Liver (tissue), 7 donors: ENCODE measurements at regions not wholly inside any gene's neighbourhood (a gene's known extent, or its start where the extent isn't known, plus 50 kb on each side); places are given as distances from the start of the nearest gene placed in this dataset.

Source experiments
- DNase-seq: peaks from one replicate; pipeline ENCODE4 v3.0.0-alpha.2; 2017; ENCODE audit warnings: low spot score
- H3K27ac ChIP-seq, 2 donors: one replicate each; pipeline ENCODE4 v1.7.0; 2013; ENCODE audit warnings: inconsistent platforms in 2 of 2, low read length in 2 of 2, control low read depth in 1 of 2, low read depth in 1 of 2, mild to moderate bottlenecking in 1 of 2
- H3K27me3 ChIP-seq, 4 donors: one replicate each; pipeline versions ENCODE4 v1.6.1 to v1.7.0; 2013; ENCODE audit warnings: low read length in 3 of 4, inconsistent platforms in 1 of 4, mild to moderate bottlenecking in 1 of 4, moderate library complexity in 1 of 4; ENCODE audit not compliant: control insufficient read depth in 4 of 4, insufficient read depth in 4 of 4
- H3K36me3 ChIP-seq, 4 donors: one replicate each; pipeline versions ENCODE4 v1.6.1 to v1.7.0; 2013; ENCODE audit warnings: low read length in 3 of 4, mild to moderate bottlenecking in 3 of 4, low read depth in 1 of 4, moderate library complexity in 1 of 4; ENCODE audit not compliant: control insufficient read depth in 4 of 4, insufficient read depth in 3 of 4
- H3K4me1 ChIP-seq, 4 donors: one replicate each; pipeline versions ENCODE4 v1.6.1 to v1.7.0; 2013; ENCODE audit warnings: low read length in 3 of 4, mild to moderate bottlenecking in 3 of 4, moderate library complexity in 1 of 4; ENCODE audit not compliant: control insufficient read depth in 4 of 4, insufficient read depth in 4 of 4
- H3K4me3 ChIP-seq, 3 donors: one replicate each; pipeline versions ENCODE4 v1.6.1 to v1.7.0; 2013; ENCODE audit warnings: low read length in 3 of 3, control low read depth in 1 of 3, low read depth in 1 of 3, mild to moderate bottlenecking in 1 of 3
- H3K9ac ChIP-seq, 2 donors: one replicate each; pipeline ENCODE4 v1.7.0; 2013; ENCODE audit warnings: low read length in 2 of 2, mild to moderate bottlenecking in 2 of 2, moderate library complexity in 2 of 2, control low read depth in 1 of 2, low read depth in 1 of 2
- H3K9me3 ChIP-seq, 4 donors: one replicate each; pipeline versions ENCODE4 v1.6.1 to v1.7.0; 2013; ENCODE audit warnings: low read length in 3 of 4; ENCODE audit not compliant: control insufficient read depth in 4 of 4
- EGR1 ChIP-seq, 2 donors: IDR thresholded peaks; 2 replicates each; pipeline ENCODE4 v1.6.1; 2016 to 2018; ENCODE audit warnings: antibody characterized with exemption in 2 of 2, low read depth in 2 of 2
- FOXA1 ChIP-seq: IDR thresholded peaks from 2 replicates; pipeline ENCODE4 v1.6.1; 2016; ENCODE audit warnings: antibody characterized with exemption
- FOXA2 ChIP-seq: IDR thresholded peaks from 2 replicates; pipeline ENCODE4 v1.6.1; 2016; ENCODE audit warnings: antibody characterized with exemption
- GABPA ChIP-seq, 2 donors: IDR thresholded peaks in 1 of 2; conservative IDR thresholded peaks in 1 of 2; 2 replicates each; pipeline ENCODE4 v1.6.1; 2016; ENCODE audit warnings: antibody characterized with exemption in 2 of 2, mild to moderate bottlenecking in 1 of 2, moderate library complexity in 1 of 2
- HNF4A ChIP-seq, 2 donors: conservative IDR thresholded peaks; 2 replicates each; pipeline ENCODE4 v1.6.1; 2016; ENCODE audit warnings: antibody characterized with exemption in 2 of 2, mild to moderate bottlenecking in 2 of 2
- HNF4G ChIP-seq: IDR thresholded peaks from 2 replicates; pipeline ENCODE4 v1.6.1; 2016; ENCODE audit warnings: antibody characterized with exemption
- JUND ChIP-seq, 2 donors: IDR thresholded peaks; 2 replicates each; pipeline ENCODE4 v1.6.1; 2016; ENCODE audit warnings: antibody characterized with exemption in 2 of 2
- NR2F2 ChIP-seq: IDR thresholded peaks from 2 replicates; pipeline ENCODE4 v1.6.1; 2016; ENCODE audit warnings: antibody characterized with exemption
- RAD21 ChIP-seq, 2 donors: IDR thresholded peaks; 2 replicates each; pipeline ENCODE4 v1.6.1; 2016; ENCODE audit warnings: antibody characterized with exemption in 2 of 2, mild to moderate bottlenecking in 2 of 2
- RXRA ChIP-seq, 2 donors: IDR thresholded peaks; 2 replicates each; pipeline ENCODE4 v1.6.1; 2017 to 2018; ENCODE audit warnings: antibody characterized with exemption in 2 of 2, mild to moderate bottlenecking in 1 of 2
- SP1 ChIP-seq: IDR thresholded peaks from 2 replicates; pipeline ENCODE4 v1.6.1; 2018; ENCODE audit warnings: antibody characterized with exemption, mild to moderate bottlenecking
- TAF1 ChIP-seq: conservative IDR thresholded peaks from 2 replicates; pipeline ENCODE4 v1.6.1; 2016; ENCODE audit warnings: antibody characterized with exemption, mild to moderate bottlenecking
- YY1 ChIP-seq: IDR thresholded peaks from 2 replicates; pipeline ENCODE4 v1.6.1; 2016; ENCODE audit warnings: antibody characterized with exemption, mild to moderate bottlenecking
- WGBS: extraction: QIAGEN DNeasy Blood & Tissue Kit; methylation state at CpG from one replicate; pipeline ENCODE4 v1.1.7; 2013; 5-methylcytosine and 5-hydroxymethylcytosine counted together
- TF ChIP-seq, protein P1 (sequence below): IDR thresholded peaks from 2 replicates; pipeline ENCODE4 v1.6.1; 2016; ENCODE audit warnings: antibody characterized with exemption
- TF ChIP-seq, protein P2 (sequence below): IDR thresholded peaks from 2 replicates; pipeline ENCODE4 v1.6.1; 2016; ENCODE audit warnings: antibody characterized with exemption
- TF ChIP-seq, protein P3 (sequence below): IDR thresholded peaks from 2 replicates; pipeline ENCODE4 v1.6.1; 2016; ENCODE audit warnings: antibody characterized with exemption
- TF ChIP-seq, protein P4 (sequence below): IDR thresholded peaks from 2 replicates; pipeline ENCODE4 v1.6.1; 2016; ENCODE audit warnings: antibody characterized with exemption, mild to moderate bottlenecking
- donor health status: healthy.
- donor health status: healthy.
- donor health status: healthy.
- donor health status: healthy.

DNA sequence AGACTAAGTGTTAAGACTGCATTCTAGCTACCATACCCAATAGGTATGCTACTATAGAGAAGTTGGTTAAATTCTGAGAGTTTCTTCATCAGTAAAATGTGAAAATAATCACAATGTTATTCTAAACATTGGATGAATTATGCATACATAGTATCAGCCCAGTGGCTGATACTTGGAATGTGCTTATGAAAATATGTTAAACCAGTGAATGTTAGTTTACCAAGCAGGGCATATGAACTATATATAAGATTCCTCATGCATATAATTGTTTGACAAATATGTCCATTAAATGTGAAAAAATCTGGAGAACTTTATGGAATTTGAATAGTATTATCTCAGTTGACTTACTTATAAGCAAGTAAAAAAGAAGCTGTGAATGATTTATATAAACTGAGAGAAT lies 296.1 kb downstream of the IL15 start:
- Histone ChIP-seq H3K9ac (no peak overlapping the region), H3K9me3 (no peaks in the 10 kb centered on the region), H3K4me3 (no peak overlapping the region), H3K4me1 (no peaks in the 10 kb centered on the region), H3K36me3 (no peaks in the 10 kb centered on the region), H3K27ac (no peak overlapping the region), H3K27me3 (no peaks in the 10 kb centered on the region)
- DNase-seq = no peak
- no peak for TF ChIP-seq YY1
- TF ChIP-seq JUND (IDR thresholded peaks at IDR 0.05) = no peak
- TF ChIP-seq, protein P1, sequence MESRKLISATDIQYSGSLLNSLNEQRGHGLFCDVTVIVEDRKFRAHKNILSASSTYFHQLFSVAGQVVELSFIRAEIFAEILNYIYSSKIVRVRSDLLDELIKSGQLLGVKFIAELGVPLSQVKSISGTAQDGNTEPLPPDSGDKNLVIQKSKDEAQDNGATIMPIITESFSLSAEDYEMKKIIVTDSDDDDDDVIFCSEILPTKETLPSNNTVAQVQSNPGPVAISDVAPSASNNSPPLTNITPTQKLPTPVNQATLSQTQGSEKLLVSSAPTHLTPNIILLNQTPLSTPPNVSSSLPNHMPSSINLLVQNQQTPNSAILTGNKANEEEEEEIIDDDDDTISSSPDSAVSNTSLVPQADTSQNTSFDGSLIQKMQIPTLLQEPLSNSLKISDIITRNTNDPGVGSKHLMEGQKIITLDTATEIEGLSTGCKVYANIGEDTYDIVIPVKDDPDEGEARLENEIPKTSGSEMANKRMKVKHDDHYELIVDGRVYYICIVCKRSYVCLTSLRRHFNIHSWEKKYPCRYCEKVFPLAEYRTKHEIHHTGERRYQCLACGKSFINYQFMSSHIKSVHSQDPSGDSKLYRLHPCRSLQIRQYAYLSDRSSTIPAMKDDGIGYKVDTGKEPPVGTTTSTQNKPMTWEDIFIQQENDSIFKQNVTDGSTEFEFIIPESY = no peak
- no peak for TF ChIP-seq FOXA2
- TF ChIP-seq, protein P2, sequence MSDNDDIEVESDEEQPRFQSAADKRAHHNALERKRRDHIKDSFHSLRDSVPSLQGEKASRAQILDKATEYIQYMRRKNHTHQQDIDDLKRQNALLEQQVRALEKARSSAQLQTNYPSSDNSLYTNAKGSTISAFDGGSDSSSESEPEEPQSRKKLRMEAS = no peak
- no peak for TF ChIP-seq RAD21 (IDR thresholded peaks at IDR 0.05)
- TF ChIP-seq TAF1 = no peak
- no peak for TF ChIP-seq HNF4G
- no peak for TF ChIP-seq GABPA (IDR thresholded peaks at IDR 0.05 in 1 of 2, conservative IDR thresholded peaks at IDR 0.05 in 1 of 2)
- TF ChIP-seq SP1 = no peak
- TF ChIP-seq EGR1 (IDR thresholded peaks at IDR 0.05; ENCODE audit: low read depth in 2 of 2) = no peak
- TF ChIP-seq HNF4A (conservative IDR thresholded peaks at IDR 0.05) = no peak
- no peak for TF ChIP-seq NR2F2

DNA sequence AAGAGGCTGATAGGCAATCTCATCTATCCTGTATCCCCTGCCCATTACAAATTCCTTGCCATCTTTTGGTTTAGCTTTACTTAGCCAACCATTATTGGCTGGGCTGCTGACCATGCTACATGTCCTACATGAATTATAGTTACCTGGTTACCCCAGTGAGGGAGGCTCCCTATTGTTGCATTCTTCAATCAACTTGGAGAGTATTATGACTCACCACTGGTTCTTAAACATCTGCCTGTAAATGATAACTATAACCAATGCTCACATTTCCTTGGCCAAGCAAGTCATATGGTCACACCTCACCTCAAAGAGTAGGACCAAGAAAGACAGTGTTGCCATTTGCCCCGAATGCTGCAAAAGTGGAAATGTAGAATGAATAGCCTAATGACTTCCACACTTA lies 297.6 kb downstream of the IL15 start:
- Histone ChIP-seq H3K4me1 (no peaks in the 10 kb centered on the region), H3K9me3 (peaks cover 0 to 3% (median 0%) of the 10 kb centered on the region in 4 donors), H3K36me3 (no peaks in the 10 kb centered on the region), H3K9ac (no peak overlapping the region), H3K4me3 (no peak overlapping the region), H3K27me3 (no peaks in the 10 kb centered on the region), H3K27ac (no peak overlapping the region)
- no peak for DNase-seq
- TF ChIP-seq GABPA (IDR thresholded peaks at IDR 0.05 in 1 of 2, conservative IDR thresholded peaks at IDR 0.05 in 1 of 2) = no peak
- TF ChIP-seq, protein P3, sequence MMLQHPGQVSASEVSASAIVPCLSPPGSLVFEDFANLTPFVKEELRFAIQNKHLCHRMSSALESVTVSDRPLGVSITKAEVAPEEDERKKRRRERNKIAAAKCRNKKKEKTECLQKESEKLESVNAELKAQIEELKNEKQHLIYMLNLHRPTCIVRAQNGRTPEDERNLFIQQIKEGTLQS = no peak
- TF ChIP-seq NR2F2 = no peak
- TF ChIP-seq FOXA2 = no peak
- TF ChIP-seq YY1 = no peak
- TF ChIP-seq JUND (IDR thresholded peaks at IDR 0.05) = no peak
- TF ChIP-seq EGR1 (IDR thresholded peaks at IDR 0.05; ENCODE audit: low read depth in 2 of 2) = no peak
- 79% methylated on average over 1 of the region's 1 CpG for WGBS

DNA sequence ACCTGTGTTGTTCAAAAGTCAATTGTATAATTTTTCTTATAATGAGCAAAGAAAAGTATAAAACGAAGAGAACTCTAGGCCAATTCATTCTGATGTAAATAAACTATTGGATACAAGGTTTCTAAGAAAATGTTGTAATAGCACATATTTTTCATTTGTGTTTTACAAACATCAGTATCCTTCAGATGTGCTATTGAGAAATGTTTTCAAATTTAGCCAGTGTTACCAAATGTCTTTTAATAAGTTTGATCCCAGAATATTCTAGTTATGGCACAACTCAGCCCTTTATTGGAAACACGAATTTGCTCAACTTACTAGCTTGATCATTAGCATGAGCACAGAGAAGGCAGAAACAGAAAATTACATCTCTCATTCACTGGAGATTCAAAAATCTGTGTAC lies 319.3 kb downstream of the IL15 start:
- H3K27ac ChIP-seq = no peak overlapping the region
- WGBS = 58% methylated on average over 2 of the region's 2 CpGs

More for the DNA sequence above, 319.3 kb downstream of the IL15 start:
- TF ChIP-seq, protein P4, sequence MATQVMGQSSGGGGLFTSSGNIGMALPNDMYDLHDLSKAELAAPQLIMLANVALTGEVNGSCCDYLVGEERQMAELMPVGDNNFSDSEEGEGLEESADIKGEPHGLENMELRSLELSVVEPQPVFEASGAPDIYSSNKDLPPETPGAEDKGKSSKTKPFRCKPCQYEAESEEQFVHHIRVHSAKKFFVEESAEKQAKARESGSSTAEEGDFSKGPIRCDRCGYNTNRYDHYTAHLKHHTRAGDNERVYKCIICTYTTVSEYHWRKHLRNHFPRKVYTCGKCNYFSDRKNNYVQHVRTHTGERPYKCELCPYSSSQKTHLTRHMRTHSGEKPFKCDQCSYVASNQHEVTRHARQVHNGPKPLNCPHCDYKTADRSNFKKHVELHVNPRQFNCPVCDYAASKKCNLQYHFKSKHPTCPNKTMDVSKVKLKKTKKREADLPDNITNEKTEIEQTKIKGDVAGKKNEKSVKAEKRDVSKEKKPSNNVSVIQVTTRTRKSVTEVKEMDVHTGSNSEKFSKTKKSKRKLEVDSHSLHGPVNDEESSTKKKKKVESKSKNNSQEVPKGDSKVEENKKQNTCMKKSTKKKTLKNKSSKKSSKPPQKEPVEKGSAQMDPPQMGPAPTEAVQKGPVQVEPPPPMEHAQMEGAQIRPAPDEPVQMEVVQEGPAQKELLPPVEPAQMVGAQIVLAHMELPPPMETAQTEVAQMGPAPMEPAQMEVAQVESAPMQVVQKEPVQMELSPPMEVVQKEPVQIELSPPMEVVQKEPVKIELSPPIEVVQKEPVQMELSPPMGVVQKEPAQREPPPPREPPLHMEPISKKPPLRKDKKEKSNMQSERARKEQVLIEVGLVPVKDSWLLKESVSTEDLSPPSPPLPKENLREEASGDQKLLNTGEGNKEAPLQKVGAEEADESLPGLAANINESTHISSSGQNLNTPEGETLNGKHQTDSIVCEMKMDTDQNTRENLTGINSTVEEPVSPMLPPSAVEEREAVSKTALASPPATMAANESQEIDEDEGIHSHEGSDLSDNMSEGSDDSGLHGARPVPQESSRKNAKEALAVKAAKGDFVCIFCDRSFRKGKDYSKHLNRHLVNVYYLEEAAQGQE = no peak
- no peak for TF ChIP-seq RXRA (IDR thresholded peaks at IDR 0.05)
- no peak for TF ChIP-seq FOXA1
- no peak for TF ChIP-seq NR2F2
- TF ChIP-seq FOXA2 = no peak
- TF ChIP-seq, protein P1 = no peak
- TF ChIP-seq, protein P3 = no peak
- TF ChIP-seq RAD21 (IDR thresholded peaks at IDR 0.05) = no peak
- TF ChIP-seq, protein P2 = no peak
- Histone ChIP-seq H3K9me3 (no peaks in the 10 kb centered on the region), H3K36me3 (no peaks in the 10 kb centered on the region), H3K27me3 (no peaks in the 10 kb centered on the region), H3K9ac (no peak overlapping the region), H3K4me1 (no peaks in the 10 kb centered on the region), H3K4me3 (no peak overlapping the region)
- DNase-seq = no peak
